GM18868 (cell line): ENCODE measurements at regions not wholly inside any gene's neighbourhood (a gene's known extent, or its start where the extent isn't known, plus 50 kb on each side); places are given as distances from the start of the nearest gene placed in this dataset.
"Not testable (repeated sequence)": the region's sequence is repeated elsewhere in the genome, so short reads cannot be mapped to it uniquely, and the experiment has no call there.

Experiments
- ATAC-seq: cut with Tn5 transposase; IDR thresholded peaks from one replicate; pipeline ENCODE4 v1.9.1; 2021; ENCODE audit warnings: mild to moderate bottlenecking, moderate library complexity; ENCODE audit not compliant: unreplicated experiment

- no peak for ATAC-seq
These were observed 593.0 kb downstream of the FRK start for GRCh38 chr6:115467726-115468125.

GRCh38 chr6:115460913-115461312 lies 599.8 kb downstream of the FRK start:
- ATAC-seq, result no peak

- no peak for ATAC-seq
These were observed 603.8 kb downstream of the FRK start for GRCh38 chr6:115456848-115457247.

- no peak for ATAC-seq
These were observed 616.7 kb downstream of the FRK start for GRCh38 chr6:115443825-115444478.

- ATAC-seq, result no peak
These were observed 618.4 kb downstream of the FRK start for GRCh38 chr6:115442323-115442722.

GRCh38 chr6:115441651-115442050 lies 619.0 kb downstream of the FRK start:
- ATAC-seq, result no peak

GRCh38 chr6:115415378-115415777 lies 645.3 kb downstream of the FRK start:
- no peak for ATAC-seq

- ATAC-seq, result not testable (repeated sequence)
These were observed 645.8 kb downstream of the FRK start for GRCh38 chr6:115414916-115415315.

- no peak for ATAC-seq
These were observed 648.9 kb downstream of the FRK start for GRCh38 chr6:115411756-115412155.

GRCh38 chr6:115404446-115404845 lies 656.2 kb downstream of the FRK start:
- ATAC-seq, result no peak

GRCh38 chr6:115398607-115399006 lies 662.1 kb downstream of the FRK start:
- no peak for ATAC-seq

GRCh38 chr6:115396112-115396906 lies 664.4 kb downstream of the FRK start:
- ATAC-seq, result no peak

GRCh38 chr6:115393821-115394220 lies 666.9 kb downstream of the FRK start:
- no peak for ATAC-seq

- ATAC-seq, result no peak
These were observed 690.5 kb downstream of the FRK start for GRCh38 chr6:115370202-115370601.

- no peak for ATAC-seq
These were observed 694.9 kb downstream of the FRK start for GRCh38 chr6:115365783-115366182.

- ATAC-seq, result peak; percentile 97
These were observed 697.3 kb downstream of the FRK start for GRCh38 chr6:115363379-115363778.

GRCh38 chr6:115362234-115362633 lies 698.5 kb downstream of the FRK start:
- ATAC-seq, result no peak

- no peak for ATAC-seq
These were observed 699.9 kb downstream of the FRK start for GRCh38 chr6:115360602-115361325.

- no peak for ATAC-seq
These were observed 702.1 kb downstream of the FRK start for GRCh38 chr6:115358616-115359015.

- ATAC-seq, result no peak
These were observed 704.3 kb downstream of the FRK start for GRCh38 chr6:115356371-115356770.

- ATAC-seq, result no peak
These were observed 737.7 kb downstream of the FRK start for GRCh38 chr6:115323001-115323400.

GRCh38 chr6:115319823-115320222 lies 740.9 kb downstream of the FRK start:
- no peak for ATAC-seq
